GM18858 (cell line): ENCODE measurements at regions not wholly inside any gene's neighbourhood (a gene's known extent, or its start where the extent isn't known, plus 50 kb on each side); places are given as distances from the start of the nearest gene placed in this dataset.

Source experiments
- ATAC-seq: cut with Tn5 transposase; IDR thresholded peaks from one replicate; pipeline ENCODE4 v1.9.1; 2021; ENCODE audit not compliant: unreplicated experiment

GRCh38 chr7:68258609-68259008 is 1262.0 kb downstream of the TYW1 start:
- no peak for ATAC-seq

- ATAC-seq: no peak
Observed at GRCh38 chr7:68265258-68265657, 1268.6 kb downstream of the TYW1 start.

- ATAC-seq: no peak
Observed at GRCh38 chr7:68266004-68266579, 1269.5 kb downstream of the TYW1 start.

DNA sequence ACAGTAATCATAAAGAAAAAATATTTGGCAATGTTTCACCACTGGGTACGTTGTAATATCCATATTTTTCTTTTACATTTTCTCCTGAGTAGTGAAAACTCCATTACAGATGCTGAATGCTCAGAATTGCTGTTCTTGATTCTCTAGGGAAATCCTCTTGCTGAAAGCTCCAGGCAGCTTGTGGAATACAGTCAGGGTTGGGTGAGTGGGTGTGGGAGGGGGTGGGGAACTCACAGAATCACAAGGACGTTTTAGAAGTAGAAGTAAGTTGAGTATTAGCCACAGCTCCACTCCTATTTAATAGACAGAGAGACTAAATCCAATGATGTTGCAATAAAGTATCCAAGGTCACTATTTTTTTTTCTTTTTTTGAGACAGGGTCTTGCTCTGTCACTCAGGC is 1270.9 kb downstream of the TYW1 start:
- ATAC-seq: no peak

- no peak for ATAC-seq
Observed at GRCh38 chr7:68269405-68269804, 1272.8 kb downstream of the TYW1 start.

- no peak for ATAC-seq
Observed at GRCh38 chr7:68272507-68272906, 1275.9 kb downstream of the TYW1 start.

- ATAC-seq: no peak
Observed at GRCh38 chr7:68276725-68277124, 1280.1 kb downstream of the TYW1 start.

- ATAC-seq: no peak
Observed at GRCh38 chr7:68279827-68280400, 1283.3 kb downstream of the TYW1 start.

- ATAC-seq: no peak
Observed at GRCh38 chr7:68280931-68281330, 1284.3 kb downstream of the TYW1 start.

- ATAC-seq: no peak
Observed at GRCh38 chr7:68288144-68288593, 1291.5 kb downstream of the TYW1 start.

- ATAC-seq: no peak
Observed at GRCh38 chr7:68291710-68292109, 1295.1 kb downstream of the TYW1 start.

DNA sequence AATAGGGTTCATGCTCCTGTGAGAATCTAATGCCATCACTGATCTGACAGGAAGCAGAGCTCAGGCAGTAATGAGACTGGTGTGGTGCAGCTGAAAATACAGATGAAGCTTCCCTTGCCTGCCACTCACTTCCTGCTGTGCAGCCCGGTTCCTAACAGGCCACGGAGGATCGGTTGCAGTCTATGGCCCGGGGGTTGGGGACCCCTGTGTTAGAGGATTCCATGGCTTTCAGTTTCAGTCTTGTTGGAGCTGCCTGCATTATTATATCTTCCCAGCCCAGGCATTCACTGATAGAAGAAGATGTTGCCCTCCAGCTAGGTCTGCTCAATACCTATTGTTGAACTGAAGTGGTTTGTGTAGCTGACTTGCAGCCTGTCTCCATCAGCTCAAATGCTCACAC is 1298.8 kb downstream of the TYW1 start:
- ATAC-seq: no peak

DNA sequence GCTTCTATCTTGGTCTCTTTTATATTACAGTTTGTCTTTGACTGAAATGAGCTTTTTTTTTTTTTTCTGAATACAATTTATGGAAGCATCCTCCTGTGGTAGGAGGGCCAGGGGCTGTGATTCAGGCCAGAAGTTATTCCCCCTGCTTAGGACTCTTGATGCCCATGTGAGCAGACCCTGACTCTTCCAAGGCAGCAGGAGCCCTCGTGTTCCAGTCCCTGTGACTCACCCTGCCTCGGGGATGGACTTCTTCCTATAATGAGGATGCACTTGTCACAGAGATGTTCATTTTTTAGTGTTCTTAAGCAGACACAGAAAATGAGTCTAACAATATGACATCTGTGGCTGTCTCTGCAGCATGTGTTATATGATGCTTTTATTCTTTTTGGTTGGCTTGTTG is 1293.7 kb upstream of the AUTS2 start:
- no peak for ATAC-seq

- ATAC-seq: no peak
Observed at GRCh38 chr7:68306692-68307107, 1291.6 kb upstream of the AUTS2 start.

DNA sequence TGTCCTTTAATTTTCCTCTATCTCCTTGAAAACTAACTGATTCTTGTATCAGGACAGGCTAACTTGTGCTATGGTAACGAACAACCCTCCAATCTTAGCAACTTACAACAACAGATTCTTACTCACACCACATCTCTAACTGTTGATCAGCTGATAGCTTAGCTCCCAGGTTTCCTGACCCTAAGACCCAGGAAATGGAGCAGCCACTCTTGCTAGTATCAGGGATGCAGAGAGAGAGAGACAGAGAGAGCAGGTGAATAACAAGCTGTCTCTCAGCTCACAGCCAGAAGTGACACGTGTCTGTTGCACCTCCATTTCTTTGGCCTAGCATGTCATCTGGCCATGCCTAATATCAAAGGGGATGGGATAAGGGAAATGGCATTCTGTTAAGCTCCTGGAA is 1289.0 kb upstream of the AUTS2 start:
- ATAC-seq: no peak

DNA sequence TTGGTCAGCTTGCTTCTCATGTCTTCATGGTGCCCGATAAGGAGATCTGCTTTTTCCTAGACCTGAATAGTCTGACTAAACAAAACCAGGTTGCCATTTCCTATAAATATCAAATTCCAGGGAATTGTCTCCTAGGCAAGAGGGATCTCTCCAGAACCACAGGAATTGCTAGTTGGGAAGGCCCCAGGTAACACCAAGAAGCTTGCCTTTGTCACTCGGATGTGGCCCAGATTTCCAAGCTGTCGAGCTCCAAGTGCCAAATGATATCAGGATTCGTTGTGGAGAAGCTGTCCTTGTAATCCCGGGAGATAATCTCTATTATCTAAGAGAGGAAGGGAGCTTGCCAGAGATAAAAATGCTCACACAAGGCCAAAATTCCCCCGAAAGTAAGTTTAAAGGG is 1288.5 kb upstream of the AUTS2 start:
- no peak for ATAC-seq

DNA sequence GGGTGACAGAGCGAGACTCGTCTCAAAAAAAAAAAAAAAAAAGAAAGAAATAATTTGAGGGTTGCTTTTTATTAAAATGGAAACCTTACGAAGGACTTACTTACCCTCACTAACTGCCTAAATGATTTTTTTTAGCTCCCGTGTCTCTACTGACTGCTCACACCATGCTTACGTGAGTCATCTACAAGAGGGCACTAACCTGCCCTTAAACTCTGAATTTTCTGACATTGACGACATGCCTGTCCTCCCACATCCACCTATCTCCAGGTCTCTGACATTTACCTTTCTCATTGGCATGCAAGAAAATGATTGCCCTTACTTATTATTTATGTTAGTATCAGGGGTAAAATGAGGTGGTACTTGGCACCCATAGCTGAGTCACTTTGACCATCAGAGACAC is 1286.3 kb upstream of the AUTS2 start:
- ATAC-seq: no peak

- ATAC-seq: no peak
Observed at GRCh38 chr7:68313806-68314205, 1284.5 kb upstream of the AUTS2 start.

DNA sequence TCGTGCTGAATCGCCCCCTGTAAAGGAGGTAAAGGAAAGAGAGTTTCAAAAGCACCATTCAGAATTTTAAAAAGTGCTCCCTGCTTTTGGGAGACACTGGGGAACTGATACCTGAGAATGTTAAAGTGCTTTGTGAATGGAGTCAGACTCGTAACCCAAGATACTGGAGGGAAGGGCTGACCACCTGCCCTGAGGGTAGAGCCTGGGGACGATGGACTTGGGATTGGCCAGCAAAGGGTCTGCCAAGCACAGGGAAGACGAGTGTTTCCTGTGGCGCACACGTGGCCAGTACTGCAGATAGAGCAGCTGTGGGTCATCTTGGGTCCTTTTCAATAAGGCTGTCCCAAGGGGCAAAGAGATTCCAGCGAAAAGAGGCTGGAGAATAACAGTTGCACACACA is 1284.1 kb upstream of the AUTS2 start:
- no peak for ATAC-seq

DNA sequence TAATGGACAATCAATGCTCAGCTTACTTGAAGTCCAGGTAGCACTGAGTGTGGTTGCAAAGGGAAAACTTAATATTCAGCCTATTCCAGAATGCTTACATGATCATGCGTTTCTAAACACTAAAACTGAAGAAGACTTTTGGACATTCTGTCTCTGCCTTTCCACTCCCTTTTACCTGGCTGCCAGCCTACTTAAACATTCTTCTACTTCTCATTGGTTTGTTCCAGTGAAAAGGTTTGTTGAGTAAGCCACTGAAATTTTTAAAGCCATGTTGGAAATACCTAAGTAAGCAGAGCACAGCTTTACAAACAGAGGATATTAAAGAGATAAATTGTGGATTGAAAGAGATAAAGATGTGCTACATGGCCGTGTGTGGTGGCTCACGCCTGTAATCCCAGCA is 1280.8 kb upstream of the AUTS2 start:
- no peak for ATAC-seq

DNA sequence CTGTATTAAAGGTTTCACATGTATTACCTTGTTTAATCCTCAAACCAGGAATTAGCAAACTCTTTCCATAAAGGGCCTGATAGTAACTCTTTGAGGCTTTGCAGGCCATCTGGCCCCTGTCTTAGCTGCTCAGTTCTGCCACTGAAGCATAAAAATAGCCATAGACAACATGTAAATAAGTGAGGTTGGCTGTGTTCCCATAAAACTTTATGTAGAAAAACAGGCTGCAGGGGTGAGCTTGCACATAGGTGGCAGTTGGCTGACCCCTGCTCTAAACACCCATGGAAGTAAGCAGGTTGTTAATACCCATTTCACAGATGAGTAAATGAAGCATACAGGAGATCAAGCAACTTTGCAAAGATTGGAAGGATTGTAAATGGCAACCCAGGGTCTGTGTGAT is 1279.2 kb upstream of the AUTS2 start:
- no peak for ATAC-seq

DNA sequence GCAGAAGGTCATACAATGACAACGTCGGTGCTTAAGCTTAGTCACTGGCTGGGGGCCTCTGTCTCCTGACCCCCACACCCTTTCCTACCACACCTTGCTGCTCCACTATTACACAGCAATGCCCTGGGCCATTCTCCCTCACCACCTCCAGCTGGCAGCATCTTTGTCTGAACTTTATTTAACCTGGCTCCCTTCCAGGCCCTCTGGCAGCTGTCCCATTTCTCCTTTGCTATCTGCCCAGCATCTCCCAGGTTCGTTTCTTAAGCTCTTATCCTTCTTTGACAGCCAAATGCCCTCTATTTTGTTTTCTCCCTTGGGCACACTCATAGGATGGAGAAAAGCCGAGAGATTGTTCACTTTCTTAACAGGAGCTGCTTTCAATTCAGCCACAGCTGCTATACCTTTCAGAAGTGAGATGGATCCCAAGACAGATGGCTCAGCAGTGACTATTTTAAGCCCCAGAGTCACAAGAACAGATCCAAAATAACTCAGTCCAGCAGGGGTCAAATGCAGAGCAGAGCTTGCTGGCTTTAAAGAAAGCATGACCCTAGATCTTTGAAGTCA is 1277.1 kb upstream of the AUTS2 start:
- ATAC-seq: no peak
